Stimulated activated naive CD4-positive, alpha-beta T cell (primary cell): ENCODE measurements at regions not wholly inside any gene's neighbourhood (a gene's known extent, or its start where the extent isn't known, plus 50 kb on each side); places are given as distances from the start of the nearest gene placed in this dataset.

Source experiments
- DNase-seq, 6 experiments: peaks; one replicate each; lab custom pipeline; 2025; lab: John Stamatoyannopoulos, UW

DNA sequence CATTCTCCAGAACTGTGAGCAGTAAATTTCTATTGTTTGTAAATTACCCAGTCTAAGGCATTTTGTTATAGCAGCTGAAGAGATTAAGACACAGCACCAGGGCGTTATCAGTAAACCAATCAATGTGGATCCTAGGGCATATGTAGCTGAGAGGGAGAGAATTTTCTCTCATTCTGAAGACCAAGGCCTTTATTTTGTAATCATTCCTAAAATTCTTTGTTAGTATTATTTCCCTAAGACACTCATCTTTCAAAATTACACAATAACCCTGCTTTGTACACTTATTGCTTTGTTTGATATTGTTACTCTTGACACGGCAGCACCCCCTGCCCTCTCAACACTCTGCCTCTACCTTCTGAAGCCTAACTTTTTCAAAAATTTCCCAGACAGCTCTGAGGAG lies 419.1 kb downstream of the SLC4A3 start:
- DNase-seq = no peak

- DNase-seq = no peak
Observed at GRCh38 chr2:220051716-220052115, 424.3 kb downstream of the SLC4A3 start.

GRCh38 chr2:220053919-220054318 lies 426.5 kb downstream of the SLC4A3 start:
- DNase-seq = no peak

- no peak for DNase-seq
Observed at GRCh38 chr2:220057391-220057790, 430.0 kb downstream of the SLC4A3 start.

GRCh38 chr2:220057916-220058315 lies 430.5 kb downstream of the SLC4A3 start:
- DNase-seq = no peak

DNA sequence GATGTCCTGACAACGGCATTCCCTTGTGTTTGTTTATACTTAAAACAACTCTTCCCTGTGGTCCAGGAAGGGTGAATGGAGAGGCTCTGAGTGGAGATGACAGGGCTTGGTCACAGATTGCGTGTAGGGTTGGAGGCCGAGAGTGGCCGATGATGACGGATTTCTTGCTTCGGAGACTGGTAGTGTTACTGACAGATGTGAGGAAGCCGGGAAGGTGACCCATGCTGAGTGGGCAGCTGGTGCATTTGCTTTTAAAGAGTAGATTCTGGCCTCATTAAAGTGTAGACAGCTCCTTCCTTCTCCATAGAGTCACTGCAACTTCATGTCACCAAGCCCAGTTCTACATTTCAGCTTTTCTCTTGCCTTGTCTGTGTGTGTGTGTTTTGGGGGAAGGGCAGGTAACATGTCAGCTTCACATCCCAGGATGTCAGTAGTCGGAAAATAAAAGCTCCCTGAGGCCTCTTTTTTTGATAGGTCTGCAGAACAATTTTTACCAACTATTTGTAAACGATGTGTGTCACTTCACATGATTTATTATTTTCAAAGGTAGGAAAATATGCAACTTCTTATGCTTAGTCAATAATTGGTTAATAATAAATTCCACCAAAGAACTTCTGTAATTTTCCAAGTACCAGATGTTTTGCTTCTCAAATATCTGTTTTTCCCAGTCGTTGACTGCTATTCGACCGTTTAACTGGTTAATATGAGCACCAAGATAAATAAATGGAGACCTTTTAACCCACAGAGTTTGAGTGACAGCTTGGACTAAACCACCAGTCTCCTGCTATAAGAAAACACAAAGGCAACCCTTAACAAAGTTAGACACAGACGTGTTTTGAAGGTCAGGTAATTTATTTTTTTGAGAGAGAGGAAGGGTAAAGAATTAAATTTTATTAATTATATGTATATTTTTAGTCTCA lies 436.9 kb downstream of the SLC4A3 start:
- DNase-seq = no peak

- no peak for DNase-seq
Observed at GRCh38 chr2:220065581-220065980, 438.2 kb downstream of the SLC4A3 start.

- DNase-seq = no peak
Observed at GRCh38 chr2:220068846-220069245, 441.4 kb downstream of the SLC4A3 start.

DNA sequence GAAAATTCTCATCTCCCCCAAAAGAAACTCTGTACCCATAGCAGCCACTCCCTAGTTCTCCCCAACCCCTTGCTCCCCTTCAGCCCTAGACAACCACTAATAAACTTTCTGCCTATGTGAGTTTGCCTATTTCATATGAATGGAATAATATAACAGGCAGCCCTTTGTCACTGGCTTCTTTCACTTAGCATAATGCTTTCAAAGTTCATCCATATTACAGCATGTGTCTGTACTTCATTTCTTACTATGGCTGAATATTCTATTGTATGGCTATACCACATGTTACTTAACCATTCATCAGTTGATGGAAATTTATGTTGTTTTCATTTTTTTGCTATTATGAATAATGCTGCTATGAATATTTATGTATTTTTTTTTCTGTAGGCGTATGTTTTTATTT lies 442.9 kb downstream of the SLC4A3 start:
- no peak for DNase-seq

DNA sequence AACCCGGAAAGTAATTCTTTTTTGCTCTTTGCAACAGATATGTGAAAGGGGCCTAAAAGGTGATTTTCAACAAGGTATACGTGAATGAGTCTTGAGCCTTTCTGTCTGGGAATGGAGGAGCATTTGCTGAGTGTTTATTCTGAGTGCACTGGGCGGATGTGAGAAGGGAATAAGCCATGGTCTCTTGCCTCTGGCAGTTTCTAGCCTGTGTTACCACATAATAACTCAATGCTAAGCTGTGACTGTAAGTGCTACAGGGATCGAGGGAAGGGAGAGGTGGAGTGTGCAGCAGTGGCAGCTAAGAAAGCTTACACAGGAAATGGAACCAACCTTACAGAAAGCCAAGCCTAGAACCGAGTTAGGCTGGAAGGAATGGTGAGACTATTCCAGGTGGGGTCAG lies 444.3 kb downstream of the SLC4A3 start:
- no peak for DNase-seq

GRCh38 chr2:220072669-220073220 lies 445.3 kb downstream of the SLC4A3 start:
- DNase-seq = no peak

DNA sequence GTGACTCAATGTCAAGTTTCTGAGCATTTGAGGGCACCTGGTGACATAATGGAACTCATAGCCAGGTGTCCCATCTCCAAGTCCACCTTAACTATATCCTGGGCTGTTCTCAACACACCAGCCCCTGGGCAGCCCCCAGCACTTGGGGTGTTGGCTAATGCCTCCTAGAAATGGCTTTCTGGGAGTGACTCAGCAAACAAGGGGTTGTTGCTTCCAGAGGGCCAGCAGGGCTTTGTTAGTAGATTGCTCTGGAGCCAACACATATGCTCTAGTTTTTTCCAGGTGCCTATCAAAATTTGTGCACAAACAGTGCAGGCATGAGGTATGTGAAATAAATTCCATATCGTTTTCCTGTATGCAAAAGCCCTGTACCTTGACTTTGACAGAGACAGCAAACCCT lies 448.4 kb downstream of the SLC4A3 start:
- no peak for DNase-seq

DNA sequence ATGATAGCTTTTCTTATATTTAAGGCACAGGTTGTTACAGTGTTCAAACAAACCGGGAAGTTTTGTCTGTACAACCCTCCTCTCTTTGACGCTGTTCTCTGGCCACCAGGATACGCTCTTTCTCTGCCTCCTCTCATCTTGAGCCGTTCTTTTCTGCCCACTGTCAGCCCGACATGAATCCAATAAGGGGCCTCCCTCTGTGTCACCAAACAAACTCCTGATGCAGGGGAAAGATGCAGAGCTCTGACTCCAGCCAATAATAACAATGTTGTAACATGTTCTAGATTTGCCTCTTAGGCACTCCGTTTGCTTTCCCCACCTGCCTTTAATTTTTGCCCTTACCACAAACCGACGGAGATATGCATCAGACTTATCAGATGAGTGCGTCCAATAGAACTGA lies 449.3 kb downstream of the SLC4A3 start:
- no peak for DNase-seq

DNA sequence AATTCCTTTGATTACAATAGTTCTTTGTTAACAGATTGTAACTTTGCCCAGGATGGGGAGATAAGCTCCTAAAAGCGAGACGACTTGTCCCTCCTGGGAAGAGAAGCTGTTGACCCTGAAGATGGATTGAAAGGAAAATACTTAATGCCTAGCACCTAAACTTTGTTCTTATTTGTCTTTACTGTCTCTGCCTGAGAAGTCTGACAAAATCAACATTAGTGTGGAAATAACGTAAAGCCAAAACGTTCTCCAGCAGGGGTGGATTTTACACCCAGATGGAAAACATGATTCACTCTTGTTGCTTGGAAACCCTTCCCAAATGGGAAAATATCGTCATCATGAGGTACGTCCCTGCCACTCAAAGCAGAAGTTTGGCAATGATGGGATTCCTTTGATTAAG lies 450.1 kb downstream of the SLC4A3 start:
- DNase-seq = no peak

GRCh38 chr2:220078439-220078838 lies 451.0 kb downstream of the SLC4A3 start:
- DNase-seq = no peak

DNA sequence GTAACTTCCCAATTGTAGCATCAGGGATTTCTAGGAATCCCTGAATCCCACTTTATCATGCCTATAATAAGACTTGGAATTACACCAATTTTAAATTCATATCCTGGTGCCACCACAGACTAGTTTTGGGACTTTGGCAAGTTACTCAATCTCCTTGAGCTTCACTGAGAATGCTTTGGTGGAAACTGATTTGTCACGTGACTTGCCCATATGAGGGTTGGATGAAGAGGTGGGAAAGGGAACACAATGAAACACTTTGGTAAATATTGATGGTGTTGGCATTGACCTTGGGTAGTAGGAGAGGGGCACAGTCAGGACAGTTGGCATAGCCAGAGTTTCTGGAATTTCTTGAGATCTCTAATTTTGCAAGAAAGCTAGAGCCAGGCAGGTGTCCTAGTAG lies 452.2 kb downstream of the SLC4A3 start:
- no peak for DNase-seq

DNA sequence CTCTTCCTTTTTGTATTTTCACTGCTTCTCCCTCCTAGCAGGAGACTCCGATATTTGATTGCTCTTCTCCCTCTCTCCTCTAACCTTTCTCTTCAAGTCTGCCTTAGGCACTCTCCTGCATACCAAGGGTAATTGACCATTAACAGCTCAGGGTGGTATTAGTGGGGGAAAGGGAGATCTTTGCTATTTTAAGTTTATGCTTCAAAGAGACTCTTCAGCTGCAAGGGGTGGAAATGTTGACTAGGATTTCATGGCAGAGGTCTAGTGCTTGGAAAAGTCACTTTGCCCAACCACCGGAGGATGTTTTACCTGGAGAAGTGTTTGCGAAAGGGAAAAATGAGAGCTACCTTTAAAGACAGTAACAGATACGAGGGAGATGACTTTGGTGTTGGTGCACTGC lies 453.7 kb downstream of the SLC4A3 start:
- DNase-seq = no peak

- peak in 1 of 6 experiments; percentile 0 for DNase-seq
Observed at GRCh38 chr2:220090050-220090449, 462.6 kb downstream of the SLC4A3 start.

- no peak for DNase-seq
Observed at GRCh38 chr2:220096406-220096805, 469.0 kb downstream of the SLC4A3 start.

DNA sequence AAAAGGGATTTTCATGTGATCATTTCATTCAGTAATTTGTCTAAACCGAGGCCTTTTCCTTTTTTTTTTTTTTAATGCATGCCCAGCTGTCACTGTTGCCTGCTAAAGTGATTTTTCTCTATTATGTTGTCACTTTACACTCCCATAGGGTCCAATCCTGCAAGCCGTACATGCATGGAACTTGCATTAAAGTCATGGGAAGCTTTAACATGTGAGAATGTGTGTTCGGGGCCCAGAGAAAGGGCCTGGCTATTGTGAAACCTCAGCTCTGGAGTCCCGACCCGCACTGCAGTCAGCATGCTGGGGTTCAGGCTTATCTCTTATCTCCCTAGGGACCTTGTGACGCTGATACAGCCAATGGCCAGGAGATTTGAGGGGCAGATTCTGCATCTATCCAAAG lies 474.6 kb downstream of the SLC4A3 start:
- DNase-seq = no peak

DNA sequence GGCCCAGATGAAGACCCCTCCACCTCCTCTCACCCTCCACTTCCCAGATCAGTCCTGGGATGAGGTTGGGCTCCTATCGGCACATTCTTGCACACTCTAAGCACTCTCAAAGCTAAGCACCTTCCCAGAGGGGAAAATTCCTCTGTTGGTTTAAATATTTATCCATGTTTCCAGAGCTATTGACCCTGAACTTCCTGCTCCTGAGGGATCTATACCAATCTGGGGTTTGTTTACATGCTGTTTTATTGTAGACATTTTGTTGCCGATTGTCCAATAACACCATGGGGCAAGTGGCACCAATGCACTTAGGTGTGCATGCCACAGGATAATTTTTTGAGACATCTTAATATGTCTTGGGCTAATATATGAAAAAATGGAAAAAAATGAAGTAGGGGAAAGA lies 476.2 kb downstream of the SLC4A3 start:
- no peak for DNase-seq

- DNase-seq = no peak
Observed at GRCh38 chr2:220104871-220105351, 477.5 kb downstream of the SLC4A3 start.

GRCh38 chr2:220106065-220106464 lies 478.6 kb downstream of the SLC4A3 start:
- no peak for DNase-seq

DNA sequence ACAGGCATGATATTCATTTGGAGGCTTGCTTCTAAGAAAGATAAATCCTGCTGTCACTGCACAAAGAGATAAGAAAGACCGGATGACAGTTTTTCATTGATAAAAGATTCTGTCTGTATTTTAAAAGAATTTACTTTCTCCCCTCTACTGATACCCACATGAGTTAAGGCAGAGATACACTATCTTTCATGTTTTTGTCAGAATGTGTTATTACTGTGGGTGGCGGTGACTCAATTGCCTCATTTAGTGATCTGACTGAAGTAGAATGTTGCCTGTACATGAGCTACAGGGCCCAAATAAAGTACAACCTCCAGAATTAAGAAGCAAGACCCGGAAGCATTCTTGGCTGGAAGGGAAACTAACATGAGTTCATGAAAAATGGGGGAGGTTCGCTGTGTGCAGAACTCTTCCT lies 480.0 kb downstream of the SLC4A3 start:
- DNase-seq = no peak
